ENCODE measurements at regions not wholly inside any gene's neighbourhood (a gene's known extent, or its start where the extent isn't known, plus 50 kb on each side); places are given as distances from the start of the nearest gene placed in this dataset.

GRCh38 chr1:222995620-222996309 lies 147.3 kb downstream of the TLR5 start:
- H3K27me3 ChIP-seq (ENCODE audit: insufficient read depth, low read length, poor library complexity, severe bottlenecking) = no peaks in the 10 kb centered on the region
- ChIA-PET POLR2A (no interaction called here), CTCF (no interaction called here)
- no peaks in the 10 kb centered on the region for H3K36me3 ChIP-seq (ENCODE audit: insufficient read depth, low read length)
- H3K4me3 Mint-ChIP-seq = no peak overlapping the region
- H3K9me3 ChIP-seq (ENCODE audit: low read length) = no peaks in the 10 kb centered on the region
- H3K36me3 Mint-ChIP-seq = peaks cover 16 to 37% (median 23%) of the 10 kb centered on the region in 3 donors
- no peak for DNase-seq
- H3K4me3 ChIP-seq (ENCODE audit: low read length) = no peak overlapping the region
- H3K9me3 Mint-ChIP-seq = no peaks in the 10 kb centered on the region
- no peaks in the 10 kb centered on the region for H3K27me3 Mint-ChIP-seq
- H3K4me1 ChIP-seq (ENCODE audit: insufficient read depth, low read length) = no peaks in the 10 kb centered on the region
- peak overlapping the region in 1 of 8 donors; percentile 34 for H3K27ac Mint-ChIP-seq
- no peaks in the 10 kb centered on the region for H3K4me1 Mint-ChIP-seq
- no peak overlapping the region for H3K27ac ChIP-seq (ENCODE audit: low read depth, low read length)

GRCh38 chr1:222996310-222996975 lies 146.6 kb downstream of the TLR5 start:
- H3K27me3 Mint-ChIP-seq = no peaks in the 10 kb centered on the region
- no peak for DNase-seq

GRCh38 chr1:223000632-223001031 lies 142.4 kb downstream of the TLR5 start:
- Mint-ChIP-seq H3K27ac (no peak overlapping the region), H3K36me3 (peaks cover 39 to 53% (median 40%) of the 10 kb centered on the region in 3 donors), H3K4me3 (no peak overlapping the region), H3K9me3 (no peaks in the 10 kb centered on the region), H3K4me1 (no peaks in the 10 kb centered on the region), H3K27me3 (no peaks in the 10 kb centered on the region)
- ChIA-PET POLR2A (no interaction called here), CTCF (no interaction called here)
- H3K4me3 ChIP-seq (ENCODE audit: low read length) = no peak overlapping the region
- no peak for DNase-seq
- H3K36me3 ChIP-seq (ENCODE audit: insufficient read depth, low read length) = peaks cover 8% of the 10 kb centered on the region
- H3K27ac ChIP-seq (ENCODE audit: low read depth, low read length) = no peak overlapping the region
- H3K9me3 ChIP-seq (ENCODE audit: low read length) = no peaks in the 10 kb centered on the region
- no peaks in the 10 kb centered on the region for H3K27me3 ChIP-seq (ENCODE audit: insufficient read depth, low read length, poor library complexity, severe bottlenecking)
- no peaks in the 10 kb centered on the region for H3K4me1 ChIP-seq (ENCODE audit: insufficient read depth, low read length)

More at GRCh38 chr1:222996310-222996975, 146.6 kb downstream of the TLR5 start:
- H3K4me3 ChIP-seq (ENCODE audit: low read length) = no peak overlapping the region
- Mint-ChIP-seq H3K4me1 (no peaks in the 10 kb centered on the region), H3K4me3 (no peak overlapping the region), H3K36me3 (peaks cover 16 to 35% (median 23%) of the 10 kb centered on the region in 3 donors), H3K27ac (no peak overlapping the region), H3K9me3 (no peaks in the 10 kb centered on the region)
- no peaks in the 10 kb centered on the region for H3K4me1 ChIP-seq (ENCODE audit: insufficient read depth, low read length)
- no peak overlapping the region for H3K27ac ChIP-seq (ENCODE audit: low read depth, low read length)
- H3K36me3 ChIP-seq (ENCODE audit: insufficient read depth, low read length) = no peaks in the 10 kb centered on the region
- H3K27me3 ChIP-seq (ENCODE audit: insufficient read depth, low read length, poor library complexity, severe bottlenecking) = no peaks in the 10 kb centered on the region
- POLR2A ChIA-PET = no interaction called here
- CTCF ChIA-PET = no interaction called here
- no peaks in the 10 kb centered on the region for H3K9me3 ChIP-seq (ENCODE audit: low read length)

GRCh38 chr1:223001653-223002634 lies 141.1 kb downstream of the TLR5 start:
- no peaks in the 10 kb centered on the region for H3K9me3 Mint-ChIP-seq
- no peaks in the 10 kb centered on the region for H3K27me3 ChIP-seq (ENCODE audit: insufficient read depth, low read length, poor library complexity, severe bottlenecking)
- POLR2A ChIA-PET = no interaction called here
- H3K27ac Mint-ChIP-seq = no peak overlapping the region
- no peak overlapping the region for H3K4me3 ChIP-seq (ENCODE audit: low read length)
- no peak for DNase-seq
- no peaks in the 10 kb centered on the region for H3K4me1 Mint-ChIP-seq
- no peaks in the 10 kb centered on the region for H3K4me1 ChIP-seq (ENCODE audit: insufficient read depth, low read length)
- peaks cover 34 to 49% (median 35%) of the 10 kb centered on the region in 3 donors for H3K36me3 Mint-ChIP-seq
- CTCF ChIA-PET = no interaction called here
- H3K27ac ChIP-seq (ENCODE audit: low read depth, low read length) = no peak overlapping the region
- no peak overlapping the region for H3K4me3 Mint-ChIP-seq
- no peaks in the 10 kb centered on the region for H3K27me3 Mint-ChIP-seq
- H3K9me3 ChIP-seq (ENCODE audit: low read length) = no peaks in the 10 kb centered on the region
- H3K36me3 ChIP-seq (ENCODE audit: insufficient read depth, low read length) = peaks cover 8% of the 10 kb centered on the region

- Histone ChIP-seq H3K36me3 (ENCODE audit: insufficient read depth, low read length) (peaks cover 8% of the 10 kb centered on the region), H3K9me3 (ENCODE audit: low read length) (no peaks in the 10 kb centered on the region), H3K27me3 (ENCODE audit: insufficient read depth, low read length, poor library complexity, severe bottlenecking) (no peaks in the 10 kb centered on the region), H3K27ac (ENCODE audit: low read depth, low read length) (no peak overlapping the region), H3K4me1 (ENCODE audit: insufficient read depth, low read length) (no peaks in the 10 kb centered on the region), H3K4me3 (ENCODE audit: low read length) (no peak overlapping the region)
- POLR2A ChIA-PET = no interaction called here
- peaks cover 29 to 47% (median 30%) of the 10 kb centered on the region in 3 donors for H3K36me3 Mint-ChIP-seq
- H3K4me3 Mint-ChIP-seq = no peak overlapping the region
- no peak for DNase-seq
- H3K27ac Mint-ChIP-seq = no peak overlapping the region
- CTCF ChIA-PET = no interaction called here
- no peaks in the 10 kb centered on the region for H3K9me3 Mint-ChIP-seq
- no peaks in the 10 kb centered on the region for H3K27me3 Mint-ChIP-seq
- no peaks in the 10 kb centered on the region for H3K4me1 Mint-ChIP-seq
Measured at GRCh38 chr1:223003549-223003948, 139.5 kb downstream of the TLR5 start.

GRCh38 chr1:223006371-223006770 lies 136.7 kb downstream of the TLR5 start:
- H3K36me3 ChIP-seq (ENCODE audit: insufficient read depth, low read length) = peaks cover 8% of the 10 kb centered on the region
- Mint-ChIP-seq H3K27me3 (no peaks in the 10 kb centered on the region), H3K9me3 (no peaks in the 10 kb centered on the region), H3K27ac (no peak overlapping the region), H3K36me3 (peaks cover 23 to 43% (median 30%) of the 10 kb centered on the region in 3 donors), H3K4me1 (no peaks in the 10 kb centered on the region), H3K4me3 (no peak overlapping the region)
- CTCF ChIA-PET = no interaction called here
- POLR2A ChIA-PET = no interaction called here
- no peaks in the 10 kb centered on the region for H3K4me1 ChIP-seq (ENCODE audit: insufficient read depth, low read length)
- no peak for DNase-seq
- H3K27ac ChIP-seq (ENCODE audit: low read depth, low read length) = no peak overlapping the region
- no peaks in the 10 kb centered on the region for H3K27me3 ChIP-seq (ENCODE audit: insufficient read depth, low read length, poor library complexity, severe bottlenecking)
- H3K9me3 ChIP-seq (ENCODE audit: low read length) = no peaks in the 10 kb centered on the region
- H3K4me3 ChIP-seq (ENCODE audit: low read length) = no peak overlapping the region

GRCh38 chr1:223006917-223007648 lies 136.0 kb downstream of the TLR5 start:
- Histone ChIP-seq H3K27ac (ENCODE audit: low read depth, low read length) (no peak overlapping the region), H3K4me3 (ENCODE audit: low read length) (no peak overlapping the region), H3K9me3 (ENCODE audit: low read length) (no peaks in the 10 kb centered on the region), H3K36me3 (ENCODE audit: insufficient read depth, low read length) (peaks cover 8% of the 10 kb centered on the region), H3K27me3 (ENCODE audit: insufficient read depth, low read length, poor library complexity, severe bottlenecking) (no peaks in the 10 kb centered on the region), H3K4me1 (ENCODE audit: insufficient read depth, low read length) (no peaks in the 10 kb centered on the region)
- Mint-ChIP-seq H3K4me3 (no peak overlapping the region), H3K9me3 (no peaks in the 10 kb centered on the region), H3K36me3 (peaks cover 21 to 38% (median 30%) of the 10 kb centered on the region in 3 donors), H3K27ac (no peak overlapping the region), H3K4me1 (no peaks in the 10 kb centered on the region), H3K27me3 (no peaks in the 10 kb centered on the region)
- DNase-seq = no peak
- ChIA-PET POLR2A (no interaction called here), CTCF (no interaction called here)
